ENCODE measurements at regions not wholly inside any gene's neighbourhood (a gene's known extent, or its start where the extent isn't known, plus 50 kb on each side); places are given as distances from the start of the nearest gene placed in this dataset.

DNA sequence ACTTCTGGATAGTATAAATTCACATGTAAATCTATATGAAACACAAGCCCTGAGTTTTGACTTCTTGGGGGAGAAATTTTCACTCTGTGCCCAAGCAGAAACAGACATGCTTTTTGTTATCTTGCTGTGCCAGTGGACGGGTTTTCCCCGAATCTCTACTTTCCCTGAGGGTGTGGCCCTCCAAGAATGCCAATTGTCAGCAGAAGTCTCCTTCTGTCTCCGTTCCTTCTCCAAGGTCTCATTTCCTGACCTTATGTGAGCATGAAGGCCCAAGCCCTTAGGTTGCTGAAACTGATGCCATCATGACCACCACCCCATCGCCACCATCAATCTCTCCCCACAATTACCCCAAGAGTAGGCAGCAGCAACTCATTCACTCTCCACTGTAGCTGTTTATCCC lies 253.8 kb downstream of the XXYLT1 start:
- Histone ChIP-seq H2AFZ (ENCODE audit: low read length) (no peak overlapping the region), H3K9me2 (replicated peaks; ENCODE audit: low read depth, low read length) (no peaks in the 10 kb centered on the region), H3F3A (ENCODE audit: low read depth) (no peaks in the 10 kb centered on the region), H3K9me3 (ENCODE audit: insufficient read depth, low read depth, low read length) (no peaks in the 10 kb centered on the region), H3K9ac (ENCODE audit: low read depth, low read length, poor library complexity, severe bottlenecking) (no peak overlapping the region), H4K20me1 (ENCODE audit: insufficient read depth, low read length, poor library complexity, severe bottlenecking) (no peaks in the 10 kb centered on the region), H3K36me3 (ENCODE audit: insufficient read depth, low read length) (no peaks in the 10 kb centered on the region), H3K79me2 (ENCODE audit: insufficient read depth, low read length) (no peaks in the 10 kb centered on the region), H3K4me2 (ENCODE audit: low read depth, low read length, poor library complexity, severe bottlenecking) (no peak overlapping the region), H3K4me1 (ENCODE audit: insufficient read depth, low read length, poor library complexity, severe bottlenecking) (peaks cover 23% of the 10 kb centered on the region), H3K27me3 (ENCODE audit: insufficient read depth, low read length, poor library complexity, severe bottlenecking) (no peaks in the 10 kb centered on the region), H3K4me3 (ENCODE audit: low read length, poor library complexity, severe bottlenecking) (no peak overlapping the region)
- TF ChIP-seq, protein P1, sequence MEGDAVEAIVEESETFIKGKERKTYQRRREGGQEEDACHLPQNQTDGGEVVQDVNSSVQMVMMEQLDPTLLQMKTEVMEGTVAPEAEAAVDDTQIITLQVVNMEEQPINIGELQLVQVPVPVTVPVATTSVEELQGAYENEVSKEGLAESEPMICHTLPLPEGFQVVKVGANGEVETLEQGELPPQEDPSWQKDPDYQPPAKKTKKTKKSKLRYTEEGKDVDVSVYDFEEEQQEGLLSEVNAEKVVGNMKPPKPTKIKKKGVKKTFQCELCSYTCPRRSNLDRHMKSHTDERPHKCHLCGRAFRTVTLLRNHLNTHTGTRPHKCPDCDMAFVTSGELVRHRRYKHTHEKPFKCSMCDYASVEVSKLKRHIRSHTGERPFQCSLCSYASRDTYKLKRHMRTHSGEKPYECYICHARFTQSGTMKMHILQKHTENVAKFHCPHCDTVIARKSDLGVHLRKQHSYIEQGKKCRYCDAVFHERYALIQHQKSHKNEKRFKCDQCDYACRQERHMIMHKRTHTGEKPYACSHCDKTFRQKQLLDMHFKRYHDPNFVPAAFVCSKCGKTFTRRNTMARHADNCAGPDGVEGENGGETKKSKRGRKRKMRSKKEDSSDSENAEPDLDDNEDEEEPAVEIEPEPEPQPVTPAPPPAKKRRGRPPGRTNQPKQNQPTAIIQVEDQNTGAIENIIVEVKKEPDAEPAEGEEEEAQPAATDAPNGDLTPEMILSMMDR (conservative IDR thresholded peaks at IDR 0.05; ENCODE audit: low read length), result no peak
- no peak for TF ChIP-seq EZH2phosphoT487 (IDR thresholded peaks at IDR 0.05; ENCODE audit: borderline replicate concordance)

Data from Loucy (cell line).